ENCODE measurements at regions not wholly inside any gene's neighbourhood (a gene's known extent, or its start where the extent isn't known, plus 50 kb on each side); places are given as distances from the start of the nearest gene placed in this dataset.
A peak's percentile ranks its signal among the peaks of the same experiment; 100 is the strongest.

GRCh38 chr6:149150301-149150700 lies 167.2 kb upstream of the TAB2 start:
- DNase-seq (ENCODE audit: low spot score): no peak

DNA sequence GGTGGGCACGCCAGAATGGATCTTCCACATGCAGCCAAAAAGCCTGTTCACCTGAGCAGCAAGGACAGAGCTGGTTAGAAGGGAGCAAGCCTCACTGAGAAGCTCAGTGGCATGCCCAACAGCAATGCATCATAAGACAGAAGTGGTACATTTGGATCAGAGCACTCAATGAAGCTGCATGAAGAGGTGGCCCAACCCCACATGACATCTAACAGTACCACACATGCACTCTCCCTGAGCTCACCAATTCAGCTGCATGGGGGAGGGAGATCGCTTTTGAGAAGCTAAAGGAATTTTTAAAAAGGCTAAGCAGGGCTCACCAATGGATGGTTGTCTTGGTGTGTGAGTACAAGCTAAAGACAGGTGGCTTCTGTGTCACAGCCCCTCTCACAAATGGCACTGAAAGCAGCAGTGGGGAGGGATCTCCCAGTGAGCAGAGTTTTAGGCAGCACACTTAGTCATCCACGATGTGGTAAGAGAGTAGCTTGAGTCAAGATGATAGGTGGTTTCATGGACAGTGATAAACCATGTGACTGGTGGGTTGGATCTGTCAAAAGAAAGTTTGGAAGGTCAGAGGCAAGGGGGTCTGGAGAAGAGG lies 166.6 kb upstream of the TAB2 start:
- no peak for DNase-seq (ENCODE audit: low spot score)

- no peak for DNase-seq (ENCODE audit: low spot score)
Measured at GRCh38 chr6:149152521-149152920, 165.0 kb upstream of the TAB2 start.

GRCh38 chr6:149153100-149153499 lies 164.4 kb upstream of the TAB2 start:
- no peak for DNase-seq (ENCODE audit: low spot score)

DNA sequence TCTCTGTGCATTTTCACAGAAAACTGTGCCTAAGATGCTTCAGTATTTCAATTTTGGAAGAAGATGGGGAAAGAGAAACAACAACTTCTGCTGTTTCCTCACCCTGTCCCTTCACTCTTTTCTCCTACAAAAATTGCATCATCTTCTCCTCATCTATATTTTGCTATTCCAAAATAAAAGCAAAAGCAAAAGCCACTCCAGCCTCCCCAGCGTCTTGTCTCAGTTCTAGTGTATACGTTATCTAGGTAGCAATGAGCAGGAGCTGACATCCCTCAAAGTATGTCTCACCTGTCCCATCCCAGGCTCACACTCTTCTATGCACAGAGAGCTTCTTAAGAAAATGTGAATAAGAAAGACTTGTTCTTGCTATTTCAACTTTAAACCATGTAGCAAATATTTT lies 163.8 kb upstream of the TAB2 start:
- no peak for DNase-seq (ENCODE audit: low spot score)

GRCh38 chr6:149154261-149154821 lies 163.2 kb upstream of the TAB2 start:
- no peak for DNase-seq (ENCODE audit: low spot score)

GRCh38 chr6:149157126-149157525 lies 160.4 kb upstream of the TAB2 start:
- DNase-seq (ENCODE audit: low spot score): peak; percentile 21

- no peak for DNase-seq (ENCODE audit: low spot score)
Measured at GRCh38 chr6:149158076-149158475, 159.4 kb upstream of the TAB2 start.

DNA sequence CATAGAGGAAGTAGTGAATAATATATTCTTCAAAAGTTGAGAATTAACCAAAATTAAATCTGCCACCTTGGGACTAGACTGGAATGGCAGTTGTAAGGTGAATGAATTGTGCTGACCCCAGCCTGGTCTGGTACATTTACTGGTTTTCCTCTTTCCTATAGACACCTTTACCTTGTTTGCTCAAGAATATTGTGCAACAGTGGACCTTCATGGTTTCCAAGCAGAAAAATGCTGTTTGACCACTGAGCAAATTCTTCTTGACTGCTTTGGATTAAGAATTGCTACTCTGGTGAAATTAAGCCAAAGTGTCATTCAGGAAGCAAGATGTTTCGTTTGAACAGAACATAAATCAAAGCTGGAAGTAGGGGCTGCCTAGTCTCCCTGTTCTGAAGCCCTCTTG lies 156.6 kb upstream of the TAB2 start:
- no peak for DNase-seq (ENCODE audit: low spot score)

DNA sequence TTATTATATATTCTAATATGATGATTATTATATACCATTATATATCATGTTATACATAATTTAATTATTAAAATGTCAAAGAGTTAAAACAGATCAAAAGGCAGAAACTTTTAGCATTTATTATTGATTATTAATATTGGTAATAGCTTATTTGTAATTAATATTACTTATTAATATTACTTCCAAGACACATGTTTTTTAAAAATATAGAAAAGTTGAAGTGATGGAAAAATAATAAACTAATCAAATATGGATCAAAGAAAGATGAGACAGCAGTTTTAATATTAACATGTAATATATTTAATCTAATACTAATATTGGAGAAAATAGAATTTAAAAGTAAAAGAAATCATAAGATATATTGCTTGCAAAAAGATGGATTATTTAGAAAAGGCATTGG lies 154.6 kb upstream of the TAB2 start:
- no peak for DNase-seq (ENCODE audit: low spot score)

DNA sequence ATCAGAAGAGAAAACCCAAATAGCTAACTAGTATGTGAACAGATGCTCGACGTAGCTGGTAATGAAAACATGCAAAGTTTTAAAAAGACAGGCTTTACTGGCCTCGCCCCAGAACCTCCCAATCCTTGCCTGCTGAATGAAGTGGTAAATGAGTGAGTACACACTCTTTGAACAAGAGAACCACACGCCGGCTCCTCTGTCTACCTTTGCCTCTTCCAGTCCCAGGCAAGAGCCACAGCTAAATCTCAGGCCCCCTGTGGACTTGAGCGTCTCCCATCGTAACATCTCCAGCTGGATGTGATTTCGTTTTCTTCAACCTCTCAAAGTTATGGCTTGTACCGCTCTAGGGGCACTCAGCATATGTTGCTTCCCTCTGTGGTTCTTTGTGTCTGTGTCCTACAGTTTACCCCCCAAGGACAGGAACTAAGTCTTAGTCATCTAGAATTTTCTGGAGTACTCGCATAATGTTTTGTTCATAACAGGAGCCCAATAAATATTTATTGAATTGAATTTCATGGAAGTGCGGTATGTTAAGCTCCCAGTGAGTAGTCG lies 153.2 kb upstream of the TAB2 start:
- no peak for DNase-seq (ENCODE audit: low spot score)

GRCh38 chr6:149166336-149166735 lies 151.2 kb upstream of the TAB2 start:
- DNase-seq (ENCODE audit: low spot score): no peak

DNA sequence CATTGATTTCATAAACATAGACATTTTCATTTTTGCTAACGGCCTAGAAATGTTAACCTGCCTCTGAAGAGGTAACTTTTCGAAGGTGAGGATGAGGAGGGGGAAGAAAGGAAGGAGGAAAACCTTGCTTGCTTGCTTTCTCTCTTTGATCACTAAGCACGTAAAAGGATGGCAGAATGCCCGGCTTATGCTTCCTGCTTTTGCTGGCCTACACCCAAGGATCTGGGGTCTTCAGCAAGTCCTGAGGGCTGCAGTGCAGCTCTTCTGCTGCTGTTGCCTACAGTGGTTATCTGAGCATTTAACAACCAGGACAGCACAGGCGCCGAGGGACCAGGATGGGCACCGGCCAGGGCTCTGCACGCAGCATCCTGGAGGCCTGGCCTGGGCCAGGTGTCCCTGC lies 150.8 kb upstream of the TAB2 start:
- DNase-seq (ENCODE audit: low spot score): no peak

GRCh38 chr6:149168968-149169367 lies 148.5 kb upstream of the TAB2 start:
- no peak for DNase-seq (ENCODE audit: low spot score)

GRCh38 chr6:149169761-149170511 lies 147.6 kb upstream of the TAB2 start:
- DNase-seq (ENCODE audit: low spot score): peak; percentile 24

- DNase-seq (ENCODE audit: low spot score): no peak
Measured at GRCh38 chr6:149170564-149171452, 146.7 kb upstream of the TAB2 start.

GRCh38 chr6:149173222-149173621 lies 144.3 kb upstream of the TAB2 start:
- no peak for DNase-seq (ENCODE audit: low spot score)

GRCh38 chr6:149174962-149175361 lies 142.6 kb upstream of the TAB2 start:
- DNase-seq (ENCODE audit: low spot score): no peak

DNA sequence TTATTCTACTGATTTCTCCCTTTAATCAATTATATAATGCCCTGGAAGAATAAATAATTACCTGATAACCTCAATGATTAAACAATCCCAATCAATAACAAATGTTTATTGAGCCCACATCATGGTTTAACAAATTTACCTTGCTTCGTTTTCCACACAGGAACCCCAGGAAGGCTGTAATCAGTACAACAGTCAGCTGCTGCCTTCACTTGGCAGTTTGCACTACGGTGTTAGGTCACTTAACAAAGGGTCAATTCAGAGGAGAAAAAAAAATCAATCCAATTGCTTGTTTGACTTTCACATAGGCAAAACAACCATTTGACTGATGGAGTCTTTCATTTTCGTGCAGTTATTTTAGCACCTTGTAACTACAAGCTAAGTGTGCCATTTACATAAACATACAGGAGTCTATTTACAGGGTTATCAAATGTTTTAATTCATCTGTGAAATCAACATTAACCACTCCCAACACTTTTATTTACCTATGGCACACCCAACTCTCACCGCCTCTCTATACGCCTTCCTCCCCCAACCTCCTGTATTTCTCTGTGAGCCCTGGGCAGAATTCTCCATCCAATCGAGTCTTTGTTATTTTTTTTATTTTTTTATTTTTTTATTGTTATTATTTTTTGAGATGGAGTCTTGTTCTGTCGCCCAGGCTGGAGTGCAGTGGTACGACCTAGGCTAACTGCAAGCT lies 140.4 kb upstream of the TAB2 start:
- DNase-seq (ENCODE audit: low spot score): no peak

DNA sequence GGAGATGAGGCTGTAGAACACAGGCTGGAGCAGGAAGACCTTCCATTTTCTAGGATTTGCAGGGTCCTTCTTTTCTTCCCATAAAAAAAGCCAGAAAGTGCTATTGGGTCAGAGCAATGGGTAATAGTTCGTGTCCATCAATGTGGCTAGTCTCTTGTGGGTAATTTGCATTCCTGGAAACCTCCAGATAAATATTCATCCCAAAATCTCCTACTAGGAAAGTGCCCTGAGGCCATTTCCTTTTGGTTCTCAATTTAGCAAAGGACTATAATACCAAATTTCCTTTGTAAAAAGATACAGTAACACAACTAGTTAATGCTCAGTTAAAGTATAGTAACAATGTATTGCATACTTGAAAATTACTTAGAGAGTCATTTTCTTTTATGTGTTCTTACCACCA lies 138.1 kb upstream of the TAB2 start:
- no peak for DNase-seq (ENCODE audit: low spot score)

DNA sequence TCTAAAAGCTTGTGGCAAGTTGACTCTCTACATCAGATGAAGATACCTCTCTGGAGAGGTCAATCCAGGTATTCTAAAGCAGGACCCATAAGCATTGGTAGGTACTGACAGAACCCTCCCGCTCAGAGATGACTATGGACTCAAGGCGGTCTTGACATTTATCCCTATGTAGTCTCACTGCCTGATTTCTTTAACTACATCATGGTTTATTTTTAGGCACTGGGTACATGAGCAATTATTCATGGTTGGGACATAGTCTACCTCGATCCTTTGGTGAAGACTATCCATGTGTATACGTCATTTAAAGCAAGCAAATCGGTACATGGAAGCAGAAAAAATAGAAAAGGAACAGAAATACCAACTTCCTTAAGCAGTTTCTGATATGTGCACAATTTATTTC lies 136.2 kb upstream of the TAB2 start:
- DNase-seq (ENCODE audit: low spot score): no peak

DNA sequence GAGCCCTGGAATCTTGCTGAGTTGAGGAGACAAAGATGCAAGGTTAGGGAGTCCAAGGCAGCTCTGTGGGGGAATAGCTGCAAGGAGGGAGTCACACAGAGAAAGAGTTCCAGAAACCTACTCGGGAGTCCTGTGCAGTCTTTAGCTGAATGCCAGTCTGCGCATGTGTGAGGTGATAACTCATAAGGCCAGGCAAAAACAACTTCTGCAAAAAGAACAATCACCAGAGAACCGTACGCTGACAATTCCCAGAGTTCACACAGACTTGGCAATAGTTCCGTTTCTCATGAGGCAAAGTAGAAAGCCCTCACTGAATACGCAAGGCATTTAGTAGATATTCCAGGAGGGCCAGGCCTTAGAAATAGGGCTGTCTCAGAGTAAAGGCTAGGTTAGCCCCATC lies 135.2 kb upstream of the TAB2 start:
- no peak for DNase-seq (ENCODE audit: low spot score)

Data from AG08395 (cell line).